ENCODE measurements at regions not wholly inside any gene's neighbourhood (a gene's known extent, or its start where the extent isn't known, plus 50 kb on each side); places are given as distances from the start of the nearest gene placed in this dataset.

GRCh38 chr5:135705141-135705631 lies 126.4 kb upstream of the CXCL14 start:
- TF ChIP-seq EP300 (conservative IDR thresholded peaks at IDR 0.05; ENCODE audit: poor library complexity, severe bottlenecking) = no peak
- TF ChIP-seq POLR2AphosphoS5 (IDR thresholded peaks at IDR 0.05) = no peak
- TF ChIP-seq TAF1 (IDR thresholded peaks at IDR 0.05; ENCODE audit: low read depth) = no peak
- TF ChIP-seq REST (IDR thresholded peaks at IDR 0.05; ENCODE audit: borderline replicate concordance) = no peak
- TF ChIP-seq CTCF (IDR thresholded peaks at IDR 0.05; ENCODE audit: poor library complexity, severe bottlenecking) = no peak

Measured in neural cell (in vitro differentiated cells).